Keratinocyte (primary cell): ENCODE measurements at regions not wholly inside any gene's neighbourhood (a gene's known extent, or its start where the extent isn't known, plus 50 kb on each side); places are given as distances from the start of the nearest gene placed in this dataset.

Experiments
- EZH2 ChIP-seq: IDR thresholded peaks from one replicate; pipeline ENCODE4 v1.6.1; 2012; ENCODE audit warnings: inconsistent platforms, mild to moderate bottlenecking, low read length, moderate library complexity
- TF ChIP-seq, protein P1 (sequence below), 3 experiments: IDR thresholded peaks in 1 of 3; conservative IDR thresholded peaks in 1 of 3; optimal IDR thresholded peaks in 1 of 3; 2 replicates in 2 of 3; 3 replicates in 1 of 3; pipeline versions ENCODE3 to v1.5.1; 2011; ENCODE audit warnings: low read length in 3 of 3, mild to moderate bottlenecking in 3 of 3, moderate library complexity in 2 of 3, control low read depth in 1 of 3, inconsistent platforms in 1 of 3; ENCODE audit not compliant: insufficient read depth in 2 of 3; ENCODE audit errors: extremely low read depth in 1 of 3

DNA sequence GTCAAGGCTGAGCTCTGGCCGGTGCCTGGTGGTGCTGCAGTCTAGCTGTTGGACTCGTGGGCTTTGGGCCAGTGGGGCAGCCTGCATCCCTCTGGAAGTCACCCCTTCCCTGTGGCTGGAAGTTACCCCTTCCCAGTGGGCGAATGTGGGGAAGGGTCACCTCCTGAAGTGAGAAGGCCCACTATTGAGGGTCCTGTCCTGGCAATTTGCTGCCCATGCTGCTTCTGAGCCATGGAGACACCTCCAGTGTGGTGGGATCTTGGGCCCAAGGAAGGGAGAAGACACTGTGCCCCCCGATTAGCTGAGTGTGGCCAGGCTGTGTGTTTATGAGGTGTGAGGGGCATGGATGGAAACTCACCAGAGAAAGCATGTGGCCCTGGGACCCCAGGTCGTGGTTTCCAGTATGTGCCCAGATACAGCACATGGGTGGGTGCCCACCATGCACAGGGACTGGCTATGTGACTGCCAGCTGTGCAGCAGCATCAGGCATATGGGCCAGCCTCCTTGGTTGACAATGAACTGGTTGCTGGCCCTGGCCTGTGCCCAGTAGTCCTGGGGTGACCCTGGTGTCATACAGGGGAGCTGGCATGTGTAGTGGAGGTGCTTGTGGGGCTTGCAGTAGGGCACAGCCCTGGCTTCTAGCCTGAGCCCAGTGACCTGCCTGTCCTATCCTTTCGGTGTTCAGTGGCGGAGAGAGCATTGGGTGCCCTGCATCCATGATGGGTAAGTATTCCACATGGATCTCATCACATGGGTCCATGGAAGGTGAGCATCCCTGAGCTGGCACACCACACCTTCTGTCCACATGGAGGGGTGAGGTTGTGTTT lies 221.2 kb downstream of the SNRPN start:
- TF ChIP-seq, protein P1, sequence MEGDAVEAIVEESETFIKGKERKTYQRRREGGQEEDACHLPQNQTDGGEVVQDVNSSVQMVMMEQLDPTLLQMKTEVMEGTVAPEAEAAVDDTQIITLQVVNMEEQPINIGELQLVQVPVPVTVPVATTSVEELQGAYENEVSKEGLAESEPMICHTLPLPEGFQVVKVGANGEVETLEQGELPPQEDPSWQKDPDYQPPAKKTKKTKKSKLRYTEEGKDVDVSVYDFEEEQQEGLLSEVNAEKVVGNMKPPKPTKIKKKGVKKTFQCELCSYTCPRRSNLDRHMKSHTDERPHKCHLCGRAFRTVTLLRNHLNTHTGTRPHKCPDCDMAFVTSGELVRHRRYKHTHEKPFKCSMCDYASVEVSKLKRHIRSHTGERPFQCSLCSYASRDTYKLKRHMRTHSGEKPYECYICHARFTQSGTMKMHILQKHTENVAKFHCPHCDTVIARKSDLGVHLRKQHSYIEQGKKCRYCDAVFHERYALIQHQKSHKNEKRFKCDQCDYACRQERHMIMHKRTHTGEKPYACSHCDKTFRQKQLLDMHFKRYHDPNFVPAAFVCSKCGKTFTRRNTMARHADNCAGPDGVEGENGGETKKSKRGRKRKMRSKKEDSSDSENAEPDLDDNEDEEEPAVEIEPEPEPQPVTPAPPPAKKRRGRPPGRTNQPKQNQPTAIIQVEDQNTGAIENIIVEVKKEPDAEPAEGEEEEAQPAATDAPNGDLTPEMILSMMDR (optimal IDR thresholded peaks at IDR 0.05 in 1 of 3, IDR thresholded peaks at IDR 0.05 in 1 of 3, conservative IDR thresholded peaks at IDR 0.05 in 1 of 3; ENCODE audit: extremely low read depth in 1 of 3, insufficient read depth in 2 of 3, low read length in 3 of 3): no peak
- TF ChIP-seq EZH2: no peak
